ENCODE measurements at regions not wholly inside any gene's neighbourhood (a gene's known extent, or its start where the extent isn't known, plus 50 kb on each side); places are given as distances from the start of the nearest gene placed in this dataset.

GRCh38 chr2:14433946-14434495 lies 198.5 kb upstream of the LRATD1 start:
- TF ChIP-seq CTCF (IDR thresholded peaks at IDR 0.05; ENCODE audit: control extremely low read depth in 1 of 3, insufficient read depth in 1 of 3, low read depth in 1 of 3, low read length in 3 of 3) (no peak), EGR1 (IDR thresholded peaks at IDR 0.05; ENCODE audit: borderline replicate concordance, low read depth, low read length) (no peak), POLR2A (IDR thresholded peaks at IDR 0.05; ENCODE audit: control extremely low read depth in 1 of 2, low read depth in 2 of 2, low read length in 2 of 2) (no peak), KDM1A (IDR thresholded peaks at IDR 0.05; ENCODE audit: borderline replicate concordance, low read length) (no peak), TAF1 (IDR thresholded peaks at IDR 0.05; ENCODE audit: low read depth, low read length) (no peak), HDAC6 (IDR thresholded peaks at IDR 0.05; ENCODE audit: low read depth, low read length) (no peak), TBP (IDR thresholded peaks at IDR 0.05; ENCODE audit: low read depth, low read length) (no peak), ATF3 (IDR thresholded peaks at IDR 0.05; ENCODE audit: insufficient read depth, low read depth, low read length) (no peak), POLR2AphosphoS5 (IDR thresholded peaks at IDR 0.05; ENCODE audit: low read depth, low read length) (no peak), MAX (IDR thresholded peaks at IDR 0.05) (no peak), RAD21 (IDR thresholded peaks at IDR 0.05 in 1 of 2, conservative IDR thresholded peaks at IDR 0.05 in 1 of 2; ENCODE audit: low read depth in 2 of 2, low read length in 2 of 2) (no peak), EP300 (IDR thresholded peaks at IDR 0.05; ENCODE audit: borderline replicate concordance in 1 of 2, low read depth in 2 of 2, low read length in 2 of 2) (no peak), JUN (IDR thresholded peaks at IDR 0.05; ENCODE audit: low read depth, low read length) (no peak)

Measured in H1 (cell line).